HEK293 (cell line): ENCODE measurements at regions not wholly inside any gene's neighbourhood (a gene's known extent, or its start where the extent isn't known, plus 50 kb on each side); places are given as distances from the start of the nearest gene placed in this dataset.

Experiments
- CTCF ChIA-PET: fragments of 350-600 bp; formaldehyde crosslinking; extraction: SDS; loops from one replicate; lab custom pipeline; 2021; ENCODE audit warnings: antibody characterized with exemption; lab: Yijun Ruan, JAX
- POLR2A ChIA-PET: fragments of 300-600 bp; formaldehyde crosslinking; extraction: SDS; loops from one replicate; lab custom pipeline; 2020; ENCODE audit warnings: antibody characterized with exemption, inconsistent platforms; lab: Yijun Ruan, JAX
- H3K27ac ChIP-seq: fragments of 200-500 bp; sonication (Bioruptor generic); 2 replicates; pipeline ENCODE4 v1.5.1; 2014; ENCODE audit warnings: low read depth, low read length, control low read depth, inconsistent platforms; ENCODE audit errors: extremely low read depth
- H3K36me3 ChIP-seq, 2 experiments: fragments of 200-500 bp in 1 of 2; sonication (Bioruptor generic) in 1 of 2; 1 replicate in 1 of 2; 2 replicates in 1 of 2; pipeline ENCODE4 v1.5.1; 2014 to 2017; ENCODE audit warnings: inconsistent platforms in 2 of 2, low read length in 2 of 2; ENCODE audit not compliant: control insufficient read depth in 2 of 2, insufficient read depth in 1 of 2
- H3K4me1 ChIP-seq: fragments of 200-500 bp; sonication (Bioruptor generic); 2 replicates; pipeline ENCODE4 v1.5.1; 2014; ENCODE audit warnings: mild to moderate bottlenecking, low read length, inconsistent platforms; ENCODE audit not compliant: control insufficient read depth, insufficient read depth
- H3K4me3 ChIP-seq: 2 replicates; pipeline ENCODE4 v1.5.1; 2011; ENCODE audit warnings: low read depth, mild to moderate bottlenecking, control low read depth, low read length, moderate library complexity
- H3K9me3 ChIP-seq: fragments of 200-500 bp; sonication (Bioruptor generic); 2 replicates; pipeline ENCODE4 v1.5.1; 2014; ENCODE audit warnings: low read depth, low read length, inconsistent platforms; ENCODE audit not compliant: control insufficient read depth, insufficient read depth
- ZNF37A ChIP-seq: fragments of 450-650 bp; IDR thresholded peaks from 2 replicates; pipeline ENCODE4 v1.5.1; 2018; ENCODE audit warnings: missing biosample characterization, missing genetic modification characterization

DNA sequence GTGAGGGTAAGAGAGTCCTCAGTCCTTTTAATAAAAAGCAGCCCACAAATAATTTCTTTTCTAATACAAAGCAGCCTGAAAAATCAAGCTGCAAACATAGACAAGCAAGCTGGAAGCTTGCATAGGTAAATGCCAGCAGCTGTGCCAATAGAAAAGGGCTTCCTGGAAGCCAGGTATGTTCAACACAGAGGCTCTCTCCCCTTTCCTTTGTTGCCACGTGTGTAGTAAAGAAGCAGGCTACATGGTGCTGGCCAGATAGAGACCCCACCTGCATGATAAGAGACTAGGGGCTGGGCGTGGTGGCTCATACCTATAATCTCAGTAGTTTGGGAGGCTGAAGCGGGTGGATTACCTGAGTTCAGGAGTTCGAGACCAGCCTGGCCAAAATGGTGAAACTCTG is 50.1 kb upstream of the ERRFI1 start:
- no peak for TF ChIP-seq ZNF37A (tag by site-specific recombination)
- Histone ChIP-seq H3K4me3 (no peak overlapping the region), H3K9me3 (no peaks in the 10 kb centered on the region), H3K27ac (no peak overlapping the region), H3K36me3 (no peaks in the 10 kb centered on the region), H3K4me1 (peaks cover 8% of the 10 kb centered on the region)
- ChIA-PET CTCF (interaction anchor here (0.6 to 1.3 kb wide), 5 partner anchors 16 to 162 kb away, joined by 3 to 5 read pairs (median 3); no protein-coding TSS in a partner anchor), POLR2A (interaction anchor here (0.9 kb wide), 1 partner anchor 14 kb away, joined by 5 read pairs; no protein-coding TSS in a partner anchor)
